H1 (cell line): ENCODE measurements at regions not wholly inside any gene's neighbourhood (a gene's known extent, or its start where the extent isn't known, plus 50 kb on each side); places are given as distances from the start of the nearest gene placed in this dataset.

Experiments
- EP300 ChIP-seq, 2 experiments: IDR thresholded peaks; 1 replicate in 1 of 2; 2 replicates in 1 of 2; pipeline ENCODE4 v1.6.1; 2011 to 2012; ENCODE audit warnings: low read depth in 2 of 2, low read length in 2 of 2, mild to moderate bottlenecking in 2 of 2, borderline replicate concordance in 1 of 2, inconsistent platforms in 1 of 2, moderate library complexity in 1 of 2
- KDM1A ChIP-seq: fragments of 200-600, 300-600 bp; sonication (generic); IDR thresholded peaks from 2 replicates; pipeline ENCODE4 v1.7.1; 2016; ENCODE audit warnings: mild to moderate bottlenecking, low read length, borderline replicate concordance
- TF ChIP-seq, protein P1 (sequence below): fragments of 300-600 bp; sonication (generic); IDR thresholded peaks from 2 replicates; pipeline ENCODE4 v1.7.1; 2012; ENCODE audit warnings: low read length, moderate library complexity, mild to moderate bottlenecking, inconsistent platforms; ENCODE audit not compliant: insufficient replicate concordance

DNA sequence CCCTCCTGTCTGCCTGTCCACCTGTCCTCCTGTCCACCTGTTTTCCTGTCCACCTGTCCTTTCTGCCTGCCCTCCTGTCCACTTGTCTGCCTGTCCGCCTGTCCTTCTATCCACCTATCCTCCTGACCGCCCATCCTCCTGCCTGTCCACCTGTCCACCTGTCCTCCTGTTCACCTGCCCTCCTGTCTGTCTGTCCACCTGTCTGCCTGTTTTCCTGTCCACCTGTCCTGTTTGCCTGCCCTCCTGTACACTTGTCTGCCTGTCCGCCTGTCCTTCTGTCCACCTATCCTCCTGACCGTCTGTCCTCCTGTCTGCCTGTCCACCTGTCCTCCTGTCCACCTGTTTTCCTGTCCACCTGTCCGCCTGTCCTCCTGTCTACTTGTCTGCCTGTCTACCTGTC is 682.8 kb downstream of the TBC1D22A start (continued):
- TF ChIP-seq, protein P1, sequence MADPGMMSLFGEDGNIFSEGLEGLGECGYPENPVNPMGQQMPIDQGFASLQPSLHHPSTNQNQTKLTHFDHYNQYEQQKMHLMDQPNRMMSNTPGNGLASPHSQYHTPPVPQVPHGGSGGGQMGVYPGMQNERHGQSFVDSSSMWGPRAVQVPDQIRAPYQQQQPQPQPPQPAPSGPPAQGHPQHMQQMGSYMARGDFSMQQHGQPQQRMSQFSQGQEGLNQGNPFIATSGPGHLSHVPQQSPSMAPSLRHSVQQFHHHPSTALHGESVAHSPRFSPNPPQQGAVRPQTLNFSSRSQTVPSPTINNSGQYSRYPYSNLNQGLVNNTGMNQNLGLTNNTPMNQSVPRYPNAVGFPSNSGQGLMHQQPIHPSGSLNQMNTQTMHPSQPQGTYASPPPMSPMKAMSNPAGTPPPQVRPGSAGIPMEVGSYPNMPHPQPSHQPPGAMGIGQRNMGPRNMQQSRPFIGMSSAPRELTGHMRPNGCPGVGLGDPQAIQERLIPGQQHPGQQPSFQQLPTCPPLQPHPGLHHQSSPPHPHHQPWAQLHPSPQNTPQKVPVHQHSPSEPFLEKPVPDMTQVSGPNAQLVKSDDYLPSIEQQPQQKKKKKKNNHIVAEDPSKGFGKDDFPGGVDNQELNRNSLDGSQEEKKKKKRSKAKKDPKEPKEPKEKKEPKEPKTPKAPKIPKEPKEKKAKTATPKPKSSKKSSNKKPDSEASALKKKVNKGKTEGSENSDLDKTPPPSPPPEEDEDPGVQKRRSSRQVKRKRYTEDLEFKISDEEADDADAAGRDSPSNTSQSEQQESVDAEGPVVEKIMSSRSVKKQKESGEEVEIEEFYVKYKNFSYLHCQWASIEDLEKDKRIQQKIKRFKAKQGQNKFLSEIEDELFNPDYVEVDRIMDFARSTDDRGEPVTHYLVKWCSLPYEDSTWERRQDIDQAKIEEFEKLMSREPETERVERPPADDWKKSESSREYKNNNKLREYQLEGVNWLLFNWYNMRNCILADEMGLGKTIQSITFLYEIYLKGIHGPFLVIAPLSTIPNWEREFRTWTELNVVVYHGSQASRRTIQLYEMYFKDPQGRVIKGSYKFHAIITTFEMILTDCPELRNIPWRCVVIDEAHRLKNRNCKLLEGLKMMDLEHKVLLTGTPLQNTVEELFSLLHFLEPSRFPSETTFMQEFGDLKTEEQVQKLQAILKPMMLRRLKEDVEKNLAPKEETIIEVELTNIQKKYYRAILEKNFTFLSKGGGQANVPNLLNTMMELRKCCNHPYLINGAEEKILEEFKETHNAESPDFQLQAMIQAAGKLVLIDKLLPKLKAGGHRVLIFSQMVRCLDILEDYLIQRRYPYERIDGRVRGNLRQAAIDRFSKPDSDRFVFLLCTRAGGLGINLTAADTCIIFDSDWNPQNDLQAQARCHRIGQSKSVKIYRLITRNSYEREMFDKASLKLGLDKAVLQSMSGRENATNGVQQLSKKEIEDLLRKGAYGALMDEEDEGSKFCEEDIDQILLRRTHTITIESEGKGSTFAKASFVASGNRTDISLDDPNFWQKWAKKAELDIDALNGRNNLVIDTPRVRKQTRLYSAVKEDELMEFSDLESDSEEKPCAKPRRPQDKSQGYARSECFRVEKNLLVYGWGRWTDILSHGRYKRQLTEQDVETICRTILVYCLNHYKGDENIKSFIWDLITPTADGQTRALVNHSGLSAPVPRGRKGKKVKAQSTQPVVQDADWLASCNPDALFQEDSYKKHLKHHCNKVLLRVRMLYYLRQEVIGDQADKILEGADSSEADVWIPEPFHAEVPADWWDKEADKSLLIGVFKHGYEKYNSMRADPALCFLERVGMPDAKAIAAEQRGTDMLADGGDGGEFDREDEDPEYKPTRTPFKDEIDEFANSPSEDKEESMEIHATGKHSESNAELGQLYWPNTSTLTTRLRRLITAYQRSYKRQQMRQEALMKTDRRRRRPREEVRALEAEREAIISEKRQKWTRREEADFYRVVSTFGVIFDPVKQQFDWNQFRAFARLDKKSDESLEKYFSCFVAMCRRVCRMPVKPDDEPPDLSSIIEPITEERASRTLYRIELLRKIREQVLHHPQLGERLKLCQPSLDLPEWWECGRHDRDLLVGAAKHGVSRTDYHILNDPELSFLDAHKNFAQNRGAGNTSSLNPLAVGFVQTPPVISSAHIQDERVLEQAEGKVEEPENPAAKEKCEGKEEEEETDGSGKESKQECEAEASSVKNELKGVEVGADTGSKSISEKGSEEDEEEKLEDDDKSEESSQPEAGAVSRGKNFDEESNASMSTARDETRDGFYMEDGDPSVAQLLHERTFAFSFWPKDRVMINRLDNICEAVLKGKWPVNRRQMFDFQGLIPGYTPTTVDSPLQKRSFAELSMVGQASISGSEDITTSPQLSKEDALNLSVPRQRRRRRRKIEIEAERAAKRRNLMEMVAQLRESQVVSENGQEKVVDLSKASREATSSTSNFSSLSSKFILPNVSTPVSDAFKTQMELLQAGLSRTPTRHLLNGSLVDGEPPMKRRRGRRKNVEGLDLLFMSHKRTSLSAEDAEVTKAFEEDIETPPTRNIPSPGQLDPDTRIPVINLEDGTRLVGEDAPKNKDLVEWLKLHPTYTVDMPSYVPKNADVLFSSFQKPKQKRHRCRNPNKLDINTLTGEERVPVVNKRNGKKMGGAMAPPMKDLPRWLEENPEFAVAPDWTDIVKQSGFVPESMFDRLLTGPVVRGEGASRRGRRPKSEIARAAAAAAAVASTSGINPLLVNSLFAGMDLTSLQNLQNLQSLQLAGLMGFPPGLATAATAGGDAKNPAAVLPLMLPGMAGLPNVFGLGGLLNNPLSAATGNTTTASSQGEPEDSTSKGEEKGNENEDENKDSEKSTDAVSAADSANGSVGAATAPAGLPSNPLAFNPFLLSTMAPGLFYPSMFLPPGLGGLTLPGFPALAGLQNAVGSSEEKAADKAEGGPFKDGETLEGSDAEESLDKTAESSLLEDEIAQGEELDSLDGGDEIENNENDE = no peak
- TF ChIP-seq KDM1A (no peak), EP300 (IDR thresholded peaks at IDR 0.05; ENCODE audit: borderline replicate concordance in 1 of 2, low read depth in 2 of 2, low read length in 2 of 2) (no peak)
